ENCODE measurements at regions not wholly inside any gene's neighbourhood (a gene's known extent, or its start where the extent isn't known, plus 50 kb on each side); places are given as distances from the start of the nearest gene placed in this dataset.
A peak's percentile ranks its signal among the peaks of the same experiment; 100 is the strongest.
"Not testable (repeated sequence)": the region's sequence is repeated elsewhere in the genome, so short reads cannot be mapped to it uniquely, and the experiment has no call there.

- DNase-seq (ENCODE audit: low spot score) (no peak), ATAC-seq (no peak)
- no peaks in the 10 kb centered on the region for H3K9me3 Mint-ChIP-seq
- no peak overlapping the region for H3K27ac Mint-ChIP-seq
- no peak overlapping the region for H3K4me3 Mint-ChIP-seq
- H3K4me1 Mint-ChIP-seq (ENCODE audit: low read depth in 2 of 2): peaks cover 20 to 24% of the 10 kb centered on the region in 2 donors
- H3K27me3 Mint-ChIP-seq: no peaks in the 10 kb centered on the region
- H3K36me3 Mint-ChIP-seq: no peaks in the 10 kb centered on the region
Measured at GRCh38 chr16:16991711-16992110, 479.0 kb downstream of the XYLT1 start.

DNA sequence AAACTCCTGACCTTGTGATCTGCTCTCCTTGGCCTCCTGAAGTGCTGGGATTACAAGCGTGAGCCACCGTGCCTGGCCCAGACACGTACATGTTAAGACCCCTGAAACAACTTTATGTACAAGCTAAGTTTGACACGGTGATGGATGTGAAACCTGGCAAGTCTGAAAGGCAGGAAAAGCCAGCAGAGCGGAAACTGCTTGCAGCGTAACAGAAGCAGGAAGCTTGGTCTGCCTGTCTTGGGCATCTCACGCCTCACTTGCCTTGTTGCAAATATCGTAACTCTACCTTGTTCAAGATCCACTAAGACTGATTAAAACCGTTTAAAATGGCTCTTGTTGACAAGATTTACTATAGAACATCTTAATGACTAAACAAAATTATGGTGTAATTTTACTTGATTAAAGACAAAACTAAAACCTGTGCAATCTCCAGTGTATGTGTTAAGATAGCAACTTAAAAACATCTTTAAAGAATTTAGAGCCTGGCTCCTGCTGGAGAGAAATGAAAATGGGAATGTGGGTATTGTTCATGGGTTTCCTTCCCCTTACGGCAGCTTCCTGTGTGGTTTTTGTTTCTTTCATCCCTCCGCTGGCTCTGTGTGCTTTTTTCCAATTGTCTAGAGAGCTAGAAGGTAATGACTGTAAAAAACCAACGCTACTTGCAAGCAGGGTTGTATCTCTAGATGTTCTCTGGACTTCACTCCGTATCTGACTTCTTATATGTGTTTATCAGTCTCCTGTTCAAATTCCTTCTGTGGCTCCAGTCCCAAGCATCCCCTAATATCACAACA, 477.6 kb downstream of the XYLT1 start:
- peaks cover 25 to 27% of the 10 kb centered on the region in 2 donors for H3K4me1 Mint-ChIP-seq (ENCODE audit: low read depth in 2 of 2)
- no peaks in the 10 kb centered on the region for H3K9me3 Mint-ChIP-seq
- peak overlapping the region; percentile 21 to 87 for H3K27ac Mint-ChIP-seq
- peaks cover 0 to 3% of the 10 kb centered on the region in 2 donors for H3K27me3 Mint-ChIP-seq
- no peaks in the 10 kb centered on the region for H3K36me3 Mint-ChIP-seq
- DNase-seq (ENCODE audit: low spot score) (no peak), ATAC-seq (peak; percentile 63 to 73)
- H3K4me3 Mint-ChIP-seq: peak overlapping the region; percentile 76

- no peak overlapping the region for H3K27ac Mint-ChIP-seq
- peaks cover 0 to 3% of the 10 kb centered on the region in 2 donors for H3K27me3 Mint-ChIP-seq
- no peaks in the 10 kb centered on the region for H3K9me3 Mint-ChIP-seq
- H3K4me3 Mint-ChIP-seq: no peak overlapping the region
- peaks cover 20 to 27% of the 10 kb centered on the region in 2 donors for H3K4me1 Mint-ChIP-seq (ENCODE audit: low read depth in 2 of 2)
- no peaks in the 10 kb centered on the region for H3K36me3 Mint-ChIP-seq
- DNase-seq (ENCODE audit: low spot score): no peak
- no peak for ATAC-seq
Measured at GRCh38 chr16:16994831-16995230, 475.9 kb downstream of the XYLT1 start.

DNA sequence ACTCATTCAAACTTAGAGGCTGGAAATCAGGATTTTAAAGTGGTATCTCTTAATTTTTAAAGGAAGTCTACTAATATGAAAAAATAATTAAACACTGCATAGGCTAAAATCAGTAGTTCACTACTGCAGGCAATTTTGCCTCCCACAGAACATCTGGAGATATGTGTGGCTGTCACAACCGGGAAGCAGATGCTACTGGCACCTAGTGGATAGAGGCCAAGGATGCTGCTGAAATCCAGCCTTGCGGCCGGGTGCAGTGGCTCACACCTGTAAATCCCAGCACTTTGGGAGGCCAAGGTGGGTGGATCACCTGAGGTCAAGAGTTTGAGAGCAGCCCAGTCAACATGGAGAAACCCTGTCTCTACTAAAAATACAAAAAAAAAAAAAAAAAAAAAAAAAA, 473.9 kb downstream of the XYLT1 start:
- ATAC-seq (no peak), DNase-seq (ENCODE audit: low spot score) (no peak)
- H3K9me3 Mint-ChIP-seq: no peaks in the 10 kb centered on the region
- no peak overlapping the region for H3K27ac Mint-ChIP-seq
- H3K4me3 Mint-ChIP-seq: no peak overlapping the region
- peaks cover 0 to 3% of the 10 kb centered on the region in 2 donors for H3K27me3 Mint-ChIP-seq
- peaks cover 20 to 25% of the 10 kb centered on the region in 2 donors for H3K4me1 Mint-ChIP-seq (ENCODE audit: low read depth in 2 of 2)
- H3K36me3 Mint-ChIP-seq: no peaks in the 10 kb centered on the region

DNA sequence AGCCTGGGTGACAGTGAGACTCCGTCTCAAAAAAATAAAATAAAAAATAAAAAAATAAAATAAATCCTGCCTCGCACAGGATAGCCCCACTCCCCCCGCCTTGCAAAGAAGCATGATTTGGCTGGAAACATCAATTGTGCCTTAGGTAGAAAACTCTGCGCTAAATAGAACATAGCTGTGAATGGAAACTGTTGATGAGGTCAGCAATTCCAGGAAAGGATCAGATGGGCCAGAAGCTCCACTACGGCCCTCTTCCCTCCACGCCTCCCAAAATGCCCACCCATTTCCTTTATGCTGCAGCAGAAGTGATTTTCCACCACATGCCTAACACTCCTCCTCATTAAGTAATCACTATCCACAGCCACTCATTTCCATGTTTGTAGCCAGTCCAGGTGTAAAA, 473.4 kb downstream of the XYLT1 start:
- H3K27ac Mint-ChIP-seq: no peak overlapping the region
- no peak for DNase-seq (ENCODE audit: low spot score)
- peaks cover 0 to 3% of the 10 kb centered on the region in 2 donors for H3K27me3 Mint-ChIP-seq
- no peak for ATAC-seq
- no peak overlapping the region for H3K4me3 Mint-ChIP-seq
- peaks cover 20 to 22% of the 10 kb centered on the region in 2 donors for H3K4me1 Mint-ChIP-seq (ENCODE audit: low read depth in 2 of 2)
- no peaks in the 10 kb centered on the region for H3K36me3 Mint-ChIP-seq
- no peaks in the 10 kb centered on the region for H3K9me3 Mint-ChIP-seq

DNA sequence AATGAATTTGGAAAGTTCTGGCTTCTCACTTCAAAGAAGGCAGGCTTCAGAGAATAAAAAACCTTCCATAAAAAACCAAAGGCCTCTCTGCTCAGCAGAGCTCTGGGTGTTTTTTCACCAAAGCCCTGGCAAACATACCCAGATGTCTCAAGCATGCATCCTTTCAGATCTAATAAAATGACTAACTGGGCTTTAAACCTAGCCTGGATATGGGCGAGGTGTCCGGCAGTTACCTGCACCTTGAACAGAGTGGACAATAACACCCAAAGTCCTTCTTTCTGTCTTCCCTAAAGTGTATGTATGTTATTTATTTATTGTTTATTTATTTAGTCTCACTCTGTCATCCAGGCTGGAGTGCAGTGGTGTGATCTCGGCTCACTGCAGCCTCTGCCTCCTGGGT, 469.3 kb downstream of the XYLT1 start:
- H3K9me3 Mint-ChIP-seq: no peaks in the 10 kb centered on the region
- H3K36me3 Mint-ChIP-seq: peaks cover 12% of the 10 kb centered on the region
- no peak overlapping the region for H3K4me3 Mint-ChIP-seq
- no peak for ATAC-seq
- no peak overlapping the region for H3K27ac Mint-ChIP-seq
- H3K27me3 Mint-ChIP-seq: peaks cover 0 to 3% of the 10 kb centered on the region in 2 donors
- no peak for DNase-seq (ENCODE audit: low spot score)
- H3K4me1 Mint-ChIP-seq (ENCODE audit: low read depth in 2 of 2): peaks cover 4 to 7% of the 10 kb centered on the region in 2 donors

DNA sequence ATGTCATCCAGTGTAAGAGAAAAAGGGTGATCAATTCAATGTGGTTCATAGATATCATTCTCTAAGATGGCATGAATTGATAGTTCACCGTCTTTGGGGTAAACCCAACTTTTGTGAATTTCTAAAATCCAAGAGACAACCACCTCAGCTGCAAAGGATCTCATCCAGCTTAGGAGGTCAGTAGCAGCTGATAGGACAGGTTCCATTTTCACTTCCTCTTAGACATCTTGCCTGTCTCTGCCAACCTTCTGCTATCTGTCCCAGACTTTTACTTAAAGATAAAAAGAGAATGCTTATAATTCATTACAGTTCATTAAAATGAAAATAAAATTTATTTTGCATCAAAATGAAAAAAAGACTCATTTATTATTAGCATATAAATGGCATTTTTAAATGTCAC, 468.2 kb downstream of the XYLT1 start:
- Mint-ChIP-seq H3K9me3 (no peaks in the 10 kb centered on the region), H3K4me1 (ENCODE audit: low read depth in 2 of 2) (peaks cover 2 to 4% of the 10 kb centered on the region in 2 donors), H3K36me3 (peaks cover 12% of the 10 kb centered on the region), H3K4me3 (no peak overlapping the region), H3K27me3 (peaks cover 0 to 1% of the 10 kb centered on the region in 2 donors), H3K27ac (no peak overlapping the region)
- ATAC-seq: no peak
- DNase-seq (ENCODE audit: low spot score): no peak

DNA sequence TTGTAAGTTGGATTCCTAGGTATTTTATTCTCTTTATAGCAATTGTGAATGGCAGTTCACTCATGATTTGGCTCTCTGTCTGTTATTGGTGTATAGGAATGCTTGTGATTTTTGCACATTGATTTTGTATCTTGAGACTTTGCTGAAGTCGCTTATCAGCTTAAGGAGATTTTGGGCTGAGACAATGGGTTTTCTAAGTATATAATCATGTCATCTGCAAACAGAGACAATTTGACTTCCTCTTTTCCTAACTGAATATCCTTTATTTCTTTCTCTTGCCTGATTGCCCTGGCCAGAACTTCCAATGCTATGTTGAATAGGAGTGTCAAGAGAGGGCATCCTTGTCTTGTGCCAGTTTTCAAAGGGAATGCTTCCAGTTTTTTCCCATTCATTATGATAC, 464.8 kb downstream of the XYLT1 start:
- DNase-seq (ENCODE audit: low spot score); H3K27me3 Mint-ChIP-seq; ATAC-seq; H3K4me3 Mint-ChIP-seq; H3K4me1 Mint-ChIP-seq (ENCODE audit: low read depth in 2 of 2); H3K9me3 Mint-ChIP-seq; H3K27ac Mint-ChIP-seq: not testable (repeated sequence)
- peaks cover 12% of the 10 kb centered on the region for H3K36me3 Mint-ChIP-seq

DNA sequence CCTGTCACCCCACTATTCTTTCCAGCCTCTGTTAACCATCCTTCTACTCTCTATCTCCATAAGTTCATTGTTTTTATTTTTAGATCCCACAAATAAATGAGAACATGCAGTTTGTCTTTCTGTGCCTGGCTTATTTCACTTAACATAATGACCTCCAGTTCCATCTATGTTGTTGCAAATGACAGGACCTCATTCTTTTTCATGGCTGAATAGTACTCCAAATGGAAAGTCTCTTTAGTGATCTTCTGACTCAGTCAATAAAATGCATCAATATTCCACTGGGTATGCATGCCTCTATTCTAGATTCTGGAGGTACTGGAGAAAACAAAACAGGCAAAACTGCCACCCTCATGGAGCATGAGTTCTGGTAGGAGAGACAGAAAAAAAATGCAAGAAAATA, 459.0 kb downstream of the XYLT1 start:
- peak overlapping the region in 1 of 2 donors; percentile 7 for H3K27ac Mint-ChIP-seq

DNA sequence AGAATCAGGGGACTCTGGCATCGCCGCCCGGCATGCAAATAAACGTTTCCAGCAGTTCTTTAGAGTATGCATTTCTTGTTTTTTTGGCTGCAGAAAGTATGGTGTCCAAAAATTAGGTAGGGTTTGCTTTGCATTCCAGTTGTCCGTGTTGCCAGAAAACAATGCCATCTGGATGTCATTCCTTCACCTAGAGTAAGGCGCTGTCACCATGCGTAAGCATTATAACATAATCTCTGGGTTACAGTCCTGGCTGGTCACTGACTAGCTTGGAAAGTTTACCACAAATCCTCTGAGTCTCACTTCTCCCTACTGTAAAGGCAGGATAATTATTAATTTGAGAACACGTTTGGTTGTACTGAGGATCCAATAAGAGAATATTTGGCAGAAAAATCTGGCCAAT, 457.7 kb downstream of the XYLT1 start:
- Mint-ChIP-seq H3K9me3 (peaks cover 5% of the 10 kb centered on the region), H3K27ac (peak overlapping the region; percentile 83 to 91), H3K36me3 (peaks cover 13% of the 10 kb centered on the region), H3K4me1 (ENCODE audit: low read depth in 2 of 2) (peaks cover 14 to 17% of the 10 kb centered on the region in 2 donors), H3K4me3 (peak overlapping the region; percentile 84), H3K27me3 (peaks cover 0 to 8% of the 10 kb centered on the region in 2 donors)
- ATAC-seq: no peak
- DNase-seq (ENCODE audit: low spot score): no peak

More for the DNA sequence above, 459.0 kb downstream of the XYLT1 start:
- Mint-ChIP-seq H3K4me3 (peak overlapping the region; percentile 3), H3K36me3 (peaks cover 10% of the 10 kb centered on the region), H3K9me3 (peaks cover 5% of the 10 kb centered on the region), H3K27me3 (peaks cover 0 to 8% of the 10 kb centered on the region in 2 donors), H3K4me1 (ENCODE audit: low read depth in 2 of 2) (peaks cover 14 to 17% of the 10 kb centered on the region in 2 donors)
- DNase-seq (ENCODE audit: low spot score) (no peak), ATAC-seq (no peak)

- Mint-ChIP-seq H3K27ac (peak overlapping the region in 1 of 2 donors; percentile 18), H3K27me3 (peaks cover 0 to 8% of the 10 kb centered on the region in 2 donors), H3K4me1 (ENCODE audit: low read depth in 2 of 2) (peaks cover 14 to 17% of the 10 kb centered on the region in 2 donors), H3K36me3 (peaks cover 13% of the 10 kb centered on the region), H3K4me3 (no peak overlapping the region), H3K9me3 (peaks cover 5% of the 10 kb centered on the region)
- ATAC-seq: no peak
- no peak for DNase-seq (ENCODE audit: low spot score)
Measured at GRCh38 chr16:17014484-17015121, 456.2 kb downstream of the XYLT1 start.

- H3K4me1 Mint-ChIP-seq (ENCODE audit: low read depth in 2 of 2): peaks cover 14 to 17% of the 10 kb centered on the region in 2 donors
- ATAC-seq (no peak), DNase-seq (ENCODE audit: low spot score) (no peak)
- H3K36me3 Mint-ChIP-seq: peaks cover 13% of the 10 kb centered on the region
- peaks cover 0 to 8% of the 10 kb centered on the region in 2 donors for H3K27me3 Mint-ChIP-seq
- H3K27ac Mint-ChIP-seq: no peak overlapping the region
- no peak overlapping the region for H3K4me3 Mint-ChIP-seq
- H3K9me3 Mint-ChIP-seq: peaks cover 5% of the 10 kb centered on the region
Measured at GRCh38 chr16:17015702-17016101, 455.1 kb downstream of the XYLT1 start.

DNA sequence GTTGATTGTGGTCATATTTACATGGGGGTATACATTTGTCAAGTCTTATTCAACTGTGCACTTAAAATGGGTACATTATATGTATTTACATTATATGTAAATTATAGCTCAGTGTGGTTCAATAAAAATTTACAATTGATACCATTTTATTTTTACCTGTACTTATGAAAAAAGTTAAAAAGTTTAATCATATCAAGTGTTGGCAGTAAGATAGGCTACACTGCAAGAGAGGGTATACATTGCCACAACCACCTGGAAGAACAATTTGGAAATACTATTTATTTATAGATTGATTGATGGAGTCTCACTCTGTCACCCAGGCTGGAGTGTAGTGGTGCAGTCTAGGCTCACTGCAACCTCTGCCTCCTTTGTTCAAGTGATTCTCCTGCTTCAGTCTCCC, 453.3 kb downstream of the XYLT1 start:
- H3K36me3 Mint-ChIP-seq: peaks cover 5% of the 10 kb centered on the region
- no peaks in the 10 kb centered on the region for H3K27me3 Mint-ChIP-seq
- ATAC-seq (no peak), DNase-seq (ENCODE audit: low spot score) (no peak)
- H3K27ac Mint-ChIP-seq: no peak overlapping the region
- H3K4me1 Mint-ChIP-seq (ENCODE audit: low read depth in 2 of 2): peaks cover 8 to 9% of the 10 kb centered on the region in 2 donors
- no peak overlapping the region for H3K4me3 Mint-ChIP-seq
- H3K9me3 Mint-ChIP-seq: no peaks in the 10 kb centered on the region

- Mint-ChIP-seq H3K9me3 (no peaks in the 10 kb centered on the region), H3K4me1 (ENCODE audit: low read depth in 2 of 2) (peaks cover 3 to 4% of the 10 kb centered on the region in 2 donors), H3K27ac (no peak overlapping the region), H3K36me3 (peaks cover 5% of the 10 kb centered on the region), H3K4me3 (no peak overlapping the region), H3K27me3 (no peaks in the 10 kb centered on the region)
- no peak for ATAC-seq
- no peak for DNase-seq (ENCODE audit: low spot score)
Measured at GRCh38 chr16:17018585-17018939, 452.2 kb downstream of the XYLT1 start.
